ENCODE measurements at regions not wholly inside any gene's neighbourhood (a gene's known extent, or its start where the extent isn't known, plus 50 kb on each side); places are given as distances from the start of the nearest gene placed in this dataset.

DNA sequence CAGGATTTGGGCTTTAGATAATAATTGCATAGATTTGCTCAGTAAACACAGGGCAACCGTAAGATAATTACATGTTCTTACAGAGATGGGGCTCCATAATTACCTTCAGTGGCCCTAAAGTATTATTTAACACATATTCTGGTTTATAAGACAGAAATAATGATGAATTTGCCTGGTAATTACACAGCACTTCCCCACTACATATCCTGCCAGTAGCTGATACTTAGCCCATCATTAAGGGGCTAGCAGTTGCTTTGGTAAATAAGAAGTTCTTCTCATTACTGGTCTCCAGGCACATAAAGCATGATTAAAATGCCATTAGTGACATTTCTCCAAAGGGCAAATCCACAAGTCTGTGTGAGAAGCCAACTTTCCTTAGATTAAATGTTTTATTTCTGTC is 158.7 kb downstream of the NUAK1 start:
- no peaks in the 10 kb centered on the region for H3K36me3 Mint-ChIP-seq (ENCODE audit: low read depth)
- H3K9me3 Mint-ChIP-seq: no peaks in the 10 kb centered on the region
- no peaks in the 10 kb centered on the region for H3K4me1 ChIP-seq (ENCODE audit: control insufficient read depth, insufficient read depth, low read length)
- H3K9ac ChIP-seq (ENCODE audit: extremely low read depth, low read length, poor library complexity, severe bottlenecking): no peak overlapping the region
- no peak for DNase-seq
- H3K27me3 Mint-ChIP-seq (ENCODE audit: insufficient read depth): peaks cover 17% of the 10 kb centered on the region
- no peaks in the 10 kb centered on the region for H3K27me3 ChIP-seq (ENCODE audit: control insufficient read depth, insufficient read depth, low read length, poor library complexity, severe bottlenecking)
- peaks cover 3% of the 10 kb centered on the region for H3K4me1 Mint-ChIP-seq
- WGBS, 2 experiments (ENCODE audit: insufficient coverage in 1 of 2, insufficient read length in 1 of 2): 100% methylated on average over 1 of the region's 1 CpG; no CpG with 5 or more reads in 1 of the 2 experiments
- no peaks in the 10 kb centered on the region for H3K9me3 ChIP-seq (ENCODE audit: control insufficient read depth, low read length)
- TF ChIP-seq, protein P1, sequence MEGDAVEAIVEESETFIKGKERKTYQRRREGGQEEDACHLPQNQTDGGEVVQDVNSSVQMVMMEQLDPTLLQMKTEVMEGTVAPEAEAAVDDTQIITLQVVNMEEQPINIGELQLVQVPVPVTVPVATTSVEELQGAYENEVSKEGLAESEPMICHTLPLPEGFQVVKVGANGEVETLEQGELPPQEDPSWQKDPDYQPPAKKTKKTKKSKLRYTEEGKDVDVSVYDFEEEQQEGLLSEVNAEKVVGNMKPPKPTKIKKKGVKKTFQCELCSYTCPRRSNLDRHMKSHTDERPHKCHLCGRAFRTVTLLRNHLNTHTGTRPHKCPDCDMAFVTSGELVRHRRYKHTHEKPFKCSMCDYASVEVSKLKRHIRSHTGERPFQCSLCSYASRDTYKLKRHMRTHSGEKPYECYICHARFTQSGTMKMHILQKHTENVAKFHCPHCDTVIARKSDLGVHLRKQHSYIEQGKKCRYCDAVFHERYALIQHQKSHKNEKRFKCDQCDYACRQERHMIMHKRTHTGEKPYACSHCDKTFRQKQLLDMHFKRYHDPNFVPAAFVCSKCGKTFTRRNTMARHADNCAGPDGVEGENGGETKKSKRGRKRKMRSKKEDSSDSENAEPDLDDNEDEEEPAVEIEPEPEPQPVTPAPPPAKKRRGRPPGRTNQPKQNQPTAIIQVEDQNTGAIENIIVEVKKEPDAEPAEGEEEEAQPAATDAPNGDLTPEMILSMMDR (conservative IDR thresholded peaks at IDR 0.05): no peak
- H3K4me3 ChIP-seq (ENCODE audit: low read length): no peak overlapping the region
- no peak overlapping the region for H3K4me3 Mint-ChIP-seq
- H3K36me3 ChIP-seq (ENCODE audit: control insufficient read depth, insufficient read depth, low read length): no peaks in the 10 kb centered on the region
- H3K27ac Mint-ChIP-seq: no peak overlapping the region
- H3K27ac ChIP-seq (ENCODE audit: low read depth, low read length): no peak overlapping the region

DNA sequence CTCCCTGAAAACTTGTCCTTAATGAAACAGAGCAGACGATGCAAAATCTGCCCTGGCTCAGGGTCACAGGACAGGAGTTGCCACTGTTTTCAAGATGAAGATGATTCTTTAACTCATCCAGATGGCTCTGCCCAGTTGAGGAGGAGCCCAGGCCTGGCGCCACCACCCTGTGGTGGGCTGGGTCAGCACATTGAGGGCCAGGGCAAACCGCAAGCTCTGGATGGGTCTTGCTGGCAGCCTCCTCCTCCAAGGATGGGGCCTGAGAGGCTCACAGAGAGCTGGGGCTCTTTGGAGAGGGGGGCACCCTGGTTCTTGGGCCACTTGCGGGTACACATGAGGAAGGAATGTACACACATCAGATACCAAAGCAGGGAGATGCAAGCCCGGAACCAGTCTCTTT is 158.2 kb downstream of the NUAK1 start:
- Histone ChIP-seq H3K27ac (ENCODE audit: low read depth, low read length) (no peak overlapping the region), H3K9ac (ENCODE audit: extremely low read depth, low read length, poor library complexity, severe bottlenecking) (no peak overlapping the region), H3K4me1 (ENCODE audit: control insufficient read depth, insufficient read depth, low read length) (no peaks in the 10 kb centered on the region), H3K36me3 (ENCODE audit: control insufficient read depth, insufficient read depth, low read length) (no peaks in the 10 kb centered on the region), H3K4me3 (ENCODE audit: low read length) (no peak overlapping the region), H3K9me3 (ENCODE audit: control insufficient read depth, low read length) (no peaks in the 10 kb centered on the region), H3K27me3 (ENCODE audit: control insufficient read depth, insufficient read depth, low read length, poor library complexity, severe bottlenecking) (no peaks in the 10 kb centered on the region)
- H3K4me1 Mint-ChIP-seq: peaks cover 3% of the 10 kb centered on the region
- H3K36me3 Mint-ChIP-seq (ENCODE audit: low read depth): no peaks in the 10 kb centered on the region
- no peak overlapping the region for H3K4me3 Mint-ChIP-seq
- TF ChIP-seq, protein P1 (conservative IDR thresholded peaks at IDR 0.05): no peak
- DNase-seq: peak; percentile 58
- H3K9me3 Mint-ChIP-seq: no peaks in the 10 kb centered on the region
- peaks cover 13% of the 10 kb centered on the region for H3K27me3 Mint-ChIP-seq (ENCODE audit: insufficient read depth)
- 90 to 96% methylated on average over 4 to 5 of the region's 5 CpGs for WGBS, 2 experiments (ENCODE audit: insufficient coverage in 1 of 2, insufficient read length in 1 of 2)
- H3K27ac Mint-ChIP-seq: no peak overlapping the region

DNA sequence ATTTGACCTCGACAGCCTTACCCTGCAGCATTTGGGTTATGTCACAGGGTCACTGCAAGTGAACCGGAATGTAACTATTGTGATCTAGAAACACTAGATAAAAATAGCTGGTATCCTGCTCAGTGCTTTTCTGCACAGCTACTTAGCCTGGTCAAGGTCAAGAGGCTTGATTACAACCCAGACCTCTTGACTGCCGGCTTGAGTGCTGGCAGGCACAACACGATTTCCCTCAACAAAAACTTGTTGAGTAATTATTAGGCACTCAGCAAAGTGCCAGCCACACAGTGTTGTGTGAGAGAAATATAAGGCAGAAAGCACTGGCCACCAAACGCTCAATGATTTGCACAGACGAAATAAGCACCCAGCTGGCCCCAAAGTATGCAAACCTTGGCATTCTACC is 156.7 kb downstream of the NUAK1 start:
- H3K27ac Mint-ChIP-seq: no peak overlapping the region
- Histone ChIP-seq H3K4me3 (ENCODE audit: low read length) (no peak overlapping the region), H3K9ac (ENCODE audit: extremely low read depth, low read length, poor library complexity, severe bottlenecking) (no peak overlapping the region), H3K4me1 (ENCODE audit: control insufficient read depth, insufficient read depth, low read length) (no peaks in the 10 kb centered on the region), H3K36me3 (ENCODE audit: control insufficient read depth, insufficient read depth, low read length) (no peaks in the 10 kb centered on the region), H3K9me3 (ENCODE audit: control insufficient read depth, low read length) (no peaks in the 10 kb centered on the region), H3K27me3 (ENCODE audit: control insufficient read depth, insufficient read depth, low read length, poor library complexity, severe bottlenecking) (no peaks in the 10 kb centered on the region), H3K27ac (ENCODE audit: low read depth, low read length) (no peak overlapping the region)
- 93 to 98% methylated on average over 5 to 6 of the region's 6 CpGs for WGBS, 2 experiments (ENCODE audit: insufficient coverage in 1 of 2, insufficient read length in 1 of 2)
- no peaks in the 10 kb centered on the region for H3K36me3 Mint-ChIP-seq (ENCODE audit: low read depth)
- no peak for DNase-seq
- H3K9me3 Mint-ChIP-seq: no peaks in the 10 kb centered on the region
- no peak overlapping the region for H3K4me3 Mint-ChIP-seq
- peaks cover 3% of the 10 kb centered on the region for H3K4me1 Mint-ChIP-seq
- peaks cover 6% of the 10 kb centered on the region for H3K27me3 Mint-ChIP-seq (ENCODE audit: insufficient read depth)
- TF ChIP-seq, protein P1 (conservative IDR thresholded peaks at IDR 0.05): no peak

Measured in endodermal cell (in vitro differentiated cells).